Right atrium auricular region (tissue), 2 donors: ENCODE measurements at regions not wholly inside any gene's neighbourhood (a gene's known extent, or its start where the extent isn't known, plus 50 kb on each side); places are given as distances from the start of the nearest gene placed in this dataset.
"Not testable (repeated sequence)": the region's sequence is repeated elsewhere in the genome, so short reads cannot be mapped to it uniquely, and the experiment has no call there.

Source experiments
- DNase-seq: peaks from one replicate; pipeline ENCODE4 v3.0.0-alpha.2; 2019; ENCODE audit warnings: low spot score
- H3K27ac ChIP-seq, 2 donors: fragments of 200-600 bp; sonication (generic); 1 replicate in 1 of 2; 2 replicates in 1 of 2; pipeline ENCODE4 v1.5.1; 2016 to 2019
- H3K27me3 ChIP-seq, 2 donors: fragments of 200-600 bp; sonication (generic); one replicate each; pipeline versions ENCODE4 v1.5.1 to v1.6.0; 2017 to 2019
- H3K36me3 ChIP-seq: fragments of 200-600 bp; sonication (generic); one replicate; pipeline ENCODE4 v1.5.1; 2016
- H3K4me1 ChIP-seq, 2 donors: fragments of 200-600 bp; sonication (generic); one replicate each; pipeline versions ENCODE4 v1.5.1 to v1.6.0; 2017 to 2019
- H3K4me3 ChIP-seq, 2 donors: fragments of 200-600 bp; sonication (generic); 1 replicate in 1 of 2; 2 replicates in 1 of 2; pipeline ENCODE4 v1.5.1; 2017 to 2019; ENCODE audit warnings: mild to moderate bottlenecking in 1 of 2, moderate library complexity in 1 of 2
- H3K9me3 ChIP-seq, 2 donors: fragments of 200-600 bp; sonication (generic); one replicate each; pipeline ENCODE4 v1.5.1; 2019
- TF ChIP-seq, protein P1 (sequence below), 2 donors: fragments of 200-600 bp; sonication (generic); IDR thresholded peaks; one replicate each; pipeline ENCODE4 v1.5.1; 2019; ENCODE audit warnings: antibody characterized with exemption in 2 of 2

DNA sequence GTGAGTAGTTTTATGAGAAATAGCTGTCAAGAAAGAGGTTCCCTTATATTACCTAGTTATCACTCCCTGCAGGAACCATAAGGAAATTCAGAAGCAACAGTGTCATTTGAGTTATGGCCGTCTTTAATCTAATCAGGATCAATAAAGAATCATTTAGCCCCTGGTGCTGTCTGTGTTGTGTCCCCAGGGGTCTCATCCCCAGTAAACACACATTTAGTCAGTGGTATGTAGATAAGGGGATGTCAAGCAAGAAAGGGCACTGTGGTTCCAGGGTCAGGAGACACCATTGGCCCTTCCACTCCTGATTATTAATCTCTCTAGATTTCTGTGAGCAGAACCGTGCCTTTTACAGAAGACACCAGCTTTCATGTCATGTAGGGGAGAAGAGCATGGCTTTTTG, 158.0 kb upstream of the SEMA6A start:
- Histone ChIP-seq H3K4me3 (no peak overlapping the region), H3K27ac (no peak overlapping the region), H3K9me3 (no peaks in the 10 kb centered on the region), H3K36me3 (no peaks in the 10 kb centered on the region), H3K4me1 (peaks cover 0 to 10% of the 10 kb centered on the region in 2 donors), H3K27me3 (no peaks in the 10 kb centered on the region)
- TF ChIP-seq, protein P1, sequence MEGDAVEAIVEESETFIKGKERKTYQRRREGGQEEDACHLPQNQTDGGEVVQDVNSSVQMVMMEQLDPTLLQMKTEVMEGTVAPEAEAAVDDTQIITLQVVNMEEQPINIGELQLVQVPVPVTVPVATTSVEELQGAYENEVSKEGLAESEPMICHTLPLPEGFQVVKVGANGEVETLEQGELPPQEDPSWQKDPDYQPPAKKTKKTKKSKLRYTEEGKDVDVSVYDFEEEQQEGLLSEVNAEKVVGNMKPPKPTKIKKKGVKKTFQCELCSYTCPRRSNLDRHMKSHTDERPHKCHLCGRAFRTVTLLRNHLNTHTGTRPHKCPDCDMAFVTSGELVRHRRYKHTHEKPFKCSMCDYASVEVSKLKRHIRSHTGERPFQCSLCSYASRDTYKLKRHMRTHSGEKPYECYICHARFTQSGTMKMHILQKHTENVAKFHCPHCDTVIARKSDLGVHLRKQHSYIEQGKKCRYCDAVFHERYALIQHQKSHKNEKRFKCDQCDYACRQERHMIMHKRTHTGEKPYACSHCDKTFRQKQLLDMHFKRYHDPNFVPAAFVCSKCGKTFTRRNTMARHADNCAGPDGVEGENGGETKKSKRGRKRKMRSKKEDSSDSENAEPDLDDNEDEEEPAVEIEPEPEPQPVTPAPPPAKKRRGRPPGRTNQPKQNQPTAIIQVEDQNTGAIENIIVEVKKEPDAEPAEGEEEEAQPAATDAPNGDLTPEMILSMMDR (IDR thresholded peaks at IDR 0.05) = no peak
- DNase-seq = no peak

DNA sequence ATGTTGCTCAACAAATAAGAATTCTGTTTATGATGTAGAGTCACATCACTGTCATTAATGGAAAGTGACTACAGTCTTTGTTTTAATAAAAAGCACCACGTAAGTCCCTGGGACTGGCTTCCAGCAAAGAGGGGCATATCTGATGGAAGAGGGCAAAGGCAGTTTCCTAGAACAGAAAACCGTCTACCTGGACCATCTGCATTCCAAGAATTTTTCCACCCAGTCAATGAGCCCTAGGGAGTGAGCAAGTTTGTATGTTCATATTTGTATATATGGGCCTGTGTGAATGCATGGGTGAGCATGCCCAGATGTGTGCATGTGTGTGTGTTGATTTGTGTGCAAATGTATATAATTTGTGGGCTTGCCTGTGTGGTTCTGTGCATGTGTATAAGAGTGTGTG, 156.8 kb upstream of the SEMA6A start:
- DNase-seq = no peak
- Histone ChIP-seq H3K9me3 (no peaks in the 10 kb centered on the region), H3K4me1 (peaks cover 0 to 10% of the 10 kb centered on the region in 2 donors), H3K36me3 (no peaks in the 10 kb centered on the region), H3K27ac (no peak overlapping the region), H3K27me3 (no peaks in the 10 kb centered on the region), H3K4me3 (no peak overlapping the region)
- TF ChIP-seq, protein P1 (IDR thresholded peaks at IDR 0.05) = no peak

DNA sequence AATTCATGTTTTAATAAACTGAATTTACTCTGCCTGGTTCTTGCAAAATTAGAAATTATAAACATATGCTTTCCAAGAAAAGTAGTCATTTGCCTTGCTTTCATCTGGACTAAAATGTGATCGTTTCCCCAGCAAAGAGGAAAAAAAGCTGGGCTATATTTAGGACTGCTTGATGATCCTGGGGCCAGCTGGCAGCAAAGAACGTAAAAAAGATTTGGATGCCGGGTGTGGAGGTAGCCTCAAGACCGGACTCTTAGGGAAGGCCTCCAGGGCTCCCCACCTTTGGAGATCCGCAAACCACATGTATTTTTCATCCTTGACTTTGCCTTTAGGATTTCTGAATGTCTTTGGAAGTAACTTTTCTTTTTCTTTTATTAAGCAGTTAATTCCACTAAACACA, 156.1 kb upstream of the SEMA6A start:
- DNase-seq = no peak
- TF ChIP-seq, protein P1 (IDR thresholded peaks at IDR 0.05) = no peak
- no peak overlapping the region for H3K27ac ChIP-seq
- H3K9me3 ChIP-seq = no peaks in the 10 kb centered on the region
- H3K4me1 ChIP-seq = peaks cover 0 to 10% of the 10 kb centered on the region in 2 donors
- H3K4me3 ChIP-seq = no peak overlapping the region
- no peaks in the 10 kb centered on the region for H3K27me3 ChIP-seq
- H3K36me3 ChIP-seq = no peaks in the 10 kb centered on the region

DNA sequence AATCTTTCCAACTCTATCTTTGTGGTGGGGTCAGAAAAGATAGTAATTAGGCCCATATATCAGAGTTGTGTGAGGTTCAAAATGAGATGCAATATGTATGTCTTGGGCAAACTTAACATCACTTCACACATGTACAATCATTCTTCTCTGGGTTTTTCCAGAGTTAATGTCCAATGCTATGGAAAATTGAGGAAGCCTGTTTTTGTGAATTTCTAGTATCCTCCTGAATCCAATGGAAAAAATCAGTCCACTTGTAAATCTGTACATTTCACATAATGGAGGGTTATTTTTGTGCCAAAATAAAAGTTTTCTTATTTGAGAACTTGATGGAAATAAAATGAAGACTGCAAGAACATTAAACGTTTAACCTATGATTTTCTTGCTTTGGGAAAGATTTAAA, 155.6 kb upstream of the SEMA6A start:
- Histone ChIP-seq H3K4me1 (peaks cover 0 to 10% of the 10 kb centered on the region in 2 donors), H3K27ac (no peak overlapping the region), H3K4me3 (no peak overlapping the region), H3K9me3 (no peaks in the 10 kb centered on the region), H3K36me3 (no peaks in the 10 kb centered on the region), H3K27me3 (no peaks in the 10 kb centered on the region)
- TF ChIP-seq, protein P1 (IDR thresholded peaks at IDR 0.05) = no peak
- DNase-seq = no peak

DNA sequence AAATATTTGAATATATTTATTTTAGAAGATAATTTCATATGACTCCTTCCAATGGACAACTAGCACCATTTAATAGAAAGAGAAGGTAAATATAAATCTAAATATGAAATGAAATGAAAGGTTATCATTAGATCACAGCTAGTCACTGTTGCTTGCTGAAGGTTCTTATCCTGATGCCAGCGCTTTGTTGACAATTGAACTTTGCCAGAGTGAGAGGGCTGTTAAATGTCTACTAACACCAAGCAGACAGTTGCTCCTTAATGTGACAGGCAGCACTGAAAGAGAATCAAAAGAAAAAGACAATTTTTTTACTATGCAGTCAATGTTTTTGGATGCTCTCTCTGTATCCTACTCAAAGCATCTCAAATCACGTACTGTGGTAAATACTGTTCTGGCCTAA, 152.6 kb upstream of the SEMA6A start:
- H3K27ac ChIP-seq = no peak overlapping the region
- no peak for DNase-seq

DNA sequence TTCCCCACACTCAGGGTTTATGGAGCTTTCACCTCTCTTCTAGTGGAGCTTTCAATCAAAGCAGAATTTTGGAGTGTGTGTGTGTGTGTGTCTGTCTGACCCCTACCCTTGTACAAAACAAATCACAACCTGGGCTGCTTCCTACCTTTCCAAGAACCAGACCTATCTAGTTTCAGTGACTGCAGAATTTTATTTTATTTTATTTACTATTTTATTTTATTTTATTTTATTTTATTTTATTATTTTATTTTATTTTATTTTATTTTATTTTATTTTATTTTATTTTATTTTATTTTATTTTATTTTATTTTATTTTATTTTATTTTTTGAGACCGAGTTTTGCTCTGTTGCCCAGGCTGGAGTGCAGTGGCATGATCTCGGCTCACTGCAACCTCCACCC, 151.6 kb upstream of the SEMA6A start:
- not testable (repeated sequence) for H3K36me3 ChIP-seq, H3K4me1 ChIP-seq, H3K27ac ChIP-seq, H3K27me3 ChIP-seq, H3K9me3 ChIP-seq, H3K4me3 ChIP-seq, DNase-seq

More for the DNA sequence above, 152.6 kb upstream of the SEMA6A start:
- H3K4me1 ChIP-seq = no peaks in the 10 kb centered on the region
- H3K9me3 ChIP-seq = no peaks in the 10 kb centered on the region
- no peak overlapping the region for H3K4me3 ChIP-seq
- no peaks in the 10 kb centered on the region for H3K27me3 ChIP-seq
- TF ChIP-seq, protein P1 (IDR thresholded peaks at IDR 0.05) = no peak
- no peaks in the 10 kb centered on the region for H3K36me3 ChIP-seq
